GM12872 (cell line): ENCODE measurements at regions not wholly inside any gene's neighbourhood (a gene's known extent, or its start where the extent isn't known, plus 50 kb on each side); places are given as distances from the start of the nearest gene placed in this dataset.

Experiments used
- CTCF ChIP-seq: IDR thresholded peaks from 3 replicates; pipeline ENCODE4 v1.5.1; 2011; ENCODE audit warnings: low read depth, mild to moderate bottlenecking, low read length, moderate library complexity; ENCODE audit not compliant: insufficient read depth

GRCh38 chr1:172870901-172871606, 179.7 kb downstream of the TNFSF18 start:
- TF ChIP-seq CTCF, result no peak

- no peak for TF ChIP-seq CTCF
These were observed 175.8 kb downstream of the TNFSF18 start for GRCh38 chr1:172874950-172875349.

GRCh38 chr1:172875892-172876291, 174.8 kb downstream of the TNFSF18 start:
- no peak for TF ChIP-seq CTCF

GRCh38 chr1:172882385-172882784, 168.4 kb downstream of the TNFSF18 start:
- no peak for TF ChIP-seq CTCF

GRCh38 chr1:172882791-172883386, 167.9 kb downstream of the TNFSF18 start:
- TF ChIP-seq CTCF, result no peak

- no peak for TF ChIP-seq CTCF
These were observed 167.4 kb downstream of the TNFSF18 start for GRCh38 chr1:172883387-172883791.

- no peak for TF ChIP-seq CTCF
These were observed 166.9 kb downstream of the TNFSF18 start for GRCh38 chr1:172883844-172884243.
